SK-N-MC (cell line): ENCODE measurements at regions not wholly inside any gene's neighbourhood (a gene's known extent, or its start where the extent isn't known, plus 50 kb on each side); places are given as distances from the start of the nearest gene placed in this dataset.
"Not testable (repeated sequence)": the region's sequence is repeated elsewhere in the genome, so short reads cannot be mapped to it uniquely, and the experiment has no call there.

Experiments used
- DNase-seq: peaks from one replicate; pipeline ENCODE4 v3.0.0-alpha.2; 2011; ENCODE audit warnings: low read depth, low spot score
- H3K27ac ChIP-seq: fragments of 200-600 bp; sonication (generic); 2 replicates; pipeline ENCODE4 v1.5.1; 2016; ENCODE audit warnings: mixed run types
- H3K36me3 ChIP-seq: fragments of 200-600 bp; sonication (generic); 2 replicates; pipeline ENCODE4 v1.6.1; 2017; ENCODE audit warnings: antibody characterized with exemption, low read length, mixed read lengths; ENCODE audit not compliant: insufficient read depth
- H3K4me3 ChIP-seq: fragments of 200-600 bp; sonication (generic); 2 replicates; pipeline ENCODE4 v1.5.1; 2016
- H3K9ac ChIP-seq: fragments of 200-600 bp; sonication (generic); 2 replicates; pipeline ENCODE4 v1.8.0; 2017; ENCODE audit warnings: mixed run types, mixed read lengths; ENCODE audit not compliant: insufficient read length
- H3K9me3 ChIP-seq: fragments of 200-600 bp; sonication (generic); 2 replicates; pipeline ENCODE4 v1.6.1; 2017; ENCODE audit warnings: low read depth, mild to moderate bottlenecking, antibody characterized with exemption, low read length, moderate library complexity, mixed read lengths
- EZH2 ChIP-seq: fragments of 200-600 bp; sonication (generic); IDR thresholded peaks from one replicate; pipeline ENCODE4 v1.6.1; 2017; ENCODE audit warnings: antibody characterized with exemption
- FOXP2 ChIP-seq: optimal IDR thresholded peaks from 2 replicates; pipeline ENCODE3; 2011; ENCODE audit warnings: mild to moderate bottlenecking, moderate library complexity; ENCODE audit not compliant: insufficient read depth; ENCODE audit errors: extremely low read length, control extremely low read depth
- POLR2AphosphoS5 ChIP-seq: IDR thresholded peaks from 2 replicates; pipeline ENCODE4 v1.6.1; 2012; ENCODE audit warnings: mild to moderate bottlenecking, low read depth, low read length, borderline replicate concordance

- Histone ChIP-seq H3K36me3 (no peaks in the 10 kb centered on the region), H3K4me3 (no peak overlapping the region), H3K9me3 (no peaks in the 10 kb centered on the region), H3K9ac (no peak overlapping the region), H3K27ac (no peak overlapping the region)
- no peak for TF ChIP-seq FOXP2
- TF ChIP-seq EZH2 = no peak
- TF ChIP-seq POLR2AphosphoS5 = no peak
- DNase-seq = no peak
Observed at GRCh38 chr4:151575646-151576045, 166.7 kb downstream of the FHIP1A start.

GRCh38 chr4:151576627-151577026 lies 167.7 kb downstream of the FHIP1A start:
- no peak overlapping the region for H3K4me3 ChIP-seq
- H3K9me3 ChIP-seq = no peaks in the 10 kb centered on the region
- TF ChIP-seq POLR2AphosphoS5 (no peak), FOXP2 (no peak), EZH2 (no peak)
- H3K27ac ChIP-seq = no peak overlapping the region
- no peak for DNase-seq
- no peak overlapping the region for H3K9ac ChIP-seq
- H3K36me3 ChIP-seq = no peaks in the 10 kb centered on the region

- Histone ChIP-seq H3K4me3 (no peak overlapping the region), H3K9ac (no peak overlapping the region), H3K27ac (no peak overlapping the region), H3K36me3 (no peaks in the 10 kb centered on the region), H3K9me3 (no peaks in the 10 kb centered on the region)
- DNase-seq = no peak
- no peak for TF ChIP-seq FOXP2
- no peak for TF ChIP-seq EZH2
- no peak for TF ChIP-seq POLR2AphosphoS5
Observed at GRCh38 chr4:151581570-151581969, 172.6 kb downstream of the FHIP1A start.

GRCh38 chr4:151582098-151582497 lies 173.1 kb downstream of the FHIP1A start:
- no peak overlapping the region for H3K4me3 ChIP-seq
- DNase-seq = no peak
- no peaks in the 10 kb centered on the region for H3K36me3 ChIP-seq
- no peaks in the 10 kb centered on the region for H3K9me3 ChIP-seq
- TF ChIP-seq FOXP2 = no peak
- TF ChIP-seq EZH2 = no peak
- TF ChIP-seq POLR2AphosphoS5 = no peak
- no peak overlapping the region for H3K27ac ChIP-seq
- no peak overlapping the region for H3K9ac ChIP-seq

- TF ChIP-seq EZH2 (no peak), POLR2AphosphoS5 (no peak), FOXP2 (no peak)
- no peak overlapping the region for H3K9ac ChIP-seq
- H3K9me3 ChIP-seq = no peaks in the 10 kb centered on the region
- H3K36me3 ChIP-seq = no peaks in the 10 kb centered on the region
- no peak overlapping the region for H3K27ac ChIP-seq
- DNase-seq = no peak
- H3K4me3 ChIP-seq = no peak overlapping the region
Observed at GRCh38 chr4:151583157-151583914, 174.4 kb downstream of the FHIP1A start.

GRCh38 chr4:151584101-151584500 lies 175.1 kb downstream of the FHIP1A start:
- TF ChIP-seq POLR2AphosphoS5 (no peak), FOXP2 (no peak), EZH2 (no peak)
- no peaks in the 10 kb centered on the region for H3K9me3 ChIP-seq
- no peak for DNase-seq
- no peak overlapping the region for H3K27ac ChIP-seq
- H3K9ac ChIP-seq = no peak overlapping the region
- H3K36me3 ChIP-seq = no peaks in the 10 kb centered on the region
- no peak overlapping the region for H3K4me3 ChIP-seq

GRCh38 chr4:151595629-151596028 lies 165.2 kb downstream of the GATB start:
- DNase-seq, H3K4me3 ChIP-seq, H3K9me3 ChIP-seq, H3K36me3 ChIP-seq, H3K27ac ChIP-seq, H3K9ac ChIP-seq: not testable (repeated sequence)

- not testable (repeated sequence) for DNase-seq, H3K4me3 ChIP-seq, H3K9ac ChIP-seq, H3K9me3 ChIP-seq, H3K36me3 ChIP-seq, H3K27ac ChIP-seq
Observed at GRCh38 chr4:151597691-151598090, 163.1 kb downstream of the GATB start.

GRCh38 chr4:151599863-151600262 lies 160.9 kb downstream of the GATB start:
- H3K27ac ChIP-seq = no peak overlapping the region
- no peak for DNase-seq
- no peaks in the 10 kb centered on the region for H3K36me3 ChIP-seq
- no peak overlapping the region for H3K9ac ChIP-seq
- no peak overlapping the region for H3K4me3 ChIP-seq
- TF ChIP-seq EZH2 = no peak
- no peak for TF ChIP-seq FOXP2
- no peak for TF ChIP-seq POLR2AphosphoS5
- H3K9me3 ChIP-seq = no peaks in the 10 kb centered on the region
